GM19238 (cell line): ENCODE measurements at regions not wholly inside any gene's neighbourhood (a gene's known extent, or its start where the extent isn't known, plus 50 kb on each side); places are given as distances from the start of the nearest gene placed in this dataset.

ENCODE experiments used
- DNase-seq: peaks from one replicate; pipeline ENCODE4 v3.0.0; 2011; ENCODE audit warnings: low spot score; ENCODE audit not compliant: insufficient read length

DNA sequence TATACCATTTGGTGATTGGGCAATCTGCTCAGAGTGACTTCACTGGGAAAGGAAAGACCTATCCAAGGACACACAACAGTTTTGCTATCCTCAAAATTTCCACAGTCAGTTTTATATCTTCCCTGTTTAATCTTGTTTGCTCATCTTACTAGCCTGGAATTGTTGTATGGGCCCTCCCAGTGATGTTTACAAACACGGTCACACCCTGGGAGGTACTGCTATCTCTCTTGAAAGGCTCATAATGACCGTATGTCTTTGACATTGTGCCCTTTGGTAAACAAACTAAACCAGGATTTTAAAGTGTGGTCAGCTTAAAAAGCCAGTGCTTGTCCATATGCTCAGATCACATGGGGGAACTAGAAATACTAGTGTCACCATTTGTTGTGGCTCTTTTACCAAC is 277.0 kb downstream of the CDH2 start:
- no peak for DNase-seq

DNA sequence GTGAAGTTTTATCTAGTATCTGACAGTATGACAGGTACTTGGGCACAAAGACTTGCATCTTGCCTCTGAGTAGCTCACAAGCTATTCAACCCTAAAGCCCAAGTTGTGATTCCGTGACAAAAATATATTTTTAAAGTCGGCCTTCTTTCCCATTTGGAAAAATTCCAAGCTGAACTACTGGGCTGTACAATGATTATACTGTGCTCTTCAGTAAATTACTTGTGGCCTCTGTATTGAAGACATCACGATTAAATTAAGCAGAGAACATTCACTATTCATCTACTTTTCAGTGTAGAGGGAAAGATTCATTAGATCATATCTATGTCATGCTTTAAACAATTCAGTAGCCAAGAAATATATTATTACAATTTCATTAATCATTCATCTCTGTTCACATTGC is 282.2 kb downstream of the CDH2 start:
- DNase-seq: no peak

DNA sequence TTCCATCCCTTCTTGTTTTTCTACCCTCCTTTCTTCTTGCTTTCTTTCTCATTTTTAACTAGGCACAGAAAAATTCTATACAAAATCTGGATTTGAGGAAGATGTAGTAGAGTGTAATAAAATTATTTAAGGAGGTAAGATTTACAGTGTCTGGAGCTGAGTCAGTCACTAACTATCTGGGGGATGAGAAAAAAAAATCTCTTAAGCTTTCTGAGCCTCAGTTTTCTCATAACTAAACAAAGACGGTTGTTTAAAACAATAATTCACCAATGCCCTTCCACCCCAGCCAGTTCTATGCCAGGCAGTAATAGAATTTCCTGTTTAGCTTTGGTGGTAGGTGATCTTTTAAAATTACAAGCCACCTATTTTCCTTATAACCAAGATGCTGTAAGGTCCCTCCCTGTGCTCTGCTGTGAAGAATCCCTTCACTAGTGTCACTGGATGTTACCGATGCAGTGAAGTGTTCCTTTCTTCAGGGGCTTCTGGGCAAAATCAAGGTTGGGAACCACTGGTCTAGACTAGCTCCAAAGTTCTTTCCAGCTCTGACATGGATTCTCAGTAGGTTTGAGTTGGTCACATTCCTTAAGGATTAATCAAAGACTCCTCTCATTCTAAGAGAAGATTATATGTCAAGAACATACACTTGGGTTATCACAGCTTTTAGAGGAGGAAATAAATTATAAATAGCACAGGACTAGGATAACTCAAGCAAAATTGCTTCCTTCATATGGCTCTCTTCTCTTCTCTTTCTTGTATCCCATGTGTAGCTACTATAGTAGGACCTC is 289.0 kb downstream of the CDH2 start:
- no peak for DNase-seq

DNA sequence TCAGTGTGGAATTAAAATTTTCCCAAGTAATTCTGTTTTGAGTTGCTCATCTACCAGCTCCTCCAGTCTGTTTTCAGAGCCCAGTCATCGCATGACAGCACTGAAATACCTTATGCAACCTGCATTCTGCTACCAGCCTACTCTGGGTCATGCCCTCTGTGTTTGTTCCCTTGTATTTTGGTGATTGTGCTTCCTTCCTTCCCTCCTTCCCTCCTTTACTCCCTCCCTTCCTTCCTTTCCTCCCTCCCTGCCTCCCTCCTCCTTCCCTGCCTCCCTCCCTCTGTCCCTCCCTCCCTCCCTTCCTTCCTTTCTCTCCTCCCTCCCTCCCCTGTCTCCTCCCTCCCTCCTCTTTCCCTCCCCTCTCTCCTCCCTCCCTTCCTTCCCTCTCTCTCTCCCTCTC is 289.6 kb downstream of the CDH2 start:
- DNase-seq: no peak

DNA sequence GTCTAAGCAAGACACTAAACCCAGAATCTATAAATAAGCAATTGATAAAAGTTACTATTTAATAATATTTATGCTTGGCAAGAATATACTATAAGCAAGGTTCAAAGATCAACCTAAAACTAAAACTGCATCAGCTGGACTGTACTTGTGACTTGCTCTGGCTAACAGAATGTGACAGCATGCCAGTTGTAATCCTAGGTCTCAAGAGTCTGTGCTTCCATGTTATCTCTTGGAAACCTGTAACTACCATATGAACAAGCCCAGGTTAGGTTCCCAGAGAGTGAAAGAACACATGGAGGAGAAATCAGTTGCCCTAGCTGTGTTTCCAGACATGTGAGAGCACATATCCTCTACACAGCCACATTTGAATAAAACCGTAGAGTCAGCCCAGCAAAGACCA is 297.4 kb downstream of the CDH2 start:
- no peak for DNase-seq

DNA sequence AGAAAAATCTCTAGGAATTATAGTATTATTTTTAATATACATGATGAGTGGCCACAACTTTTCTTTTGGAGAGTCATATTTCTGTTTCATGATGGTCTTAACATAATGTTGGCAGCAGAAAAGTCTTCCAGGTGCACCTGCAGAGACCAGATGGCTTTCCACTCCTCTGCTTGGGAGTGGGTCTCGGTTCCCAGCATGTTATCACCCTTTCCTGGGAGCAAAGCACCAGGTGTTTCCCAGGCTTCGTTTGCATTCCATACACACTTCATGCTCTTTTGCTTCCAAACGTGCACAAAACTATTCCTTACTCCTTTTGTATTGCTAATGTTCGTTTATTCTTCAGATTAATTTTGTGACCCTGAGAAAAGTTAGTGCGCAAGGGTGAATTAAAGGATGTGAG is 305.2 kb downstream of the CDH2 start:
- DNase-seq: no peak

DNA sequence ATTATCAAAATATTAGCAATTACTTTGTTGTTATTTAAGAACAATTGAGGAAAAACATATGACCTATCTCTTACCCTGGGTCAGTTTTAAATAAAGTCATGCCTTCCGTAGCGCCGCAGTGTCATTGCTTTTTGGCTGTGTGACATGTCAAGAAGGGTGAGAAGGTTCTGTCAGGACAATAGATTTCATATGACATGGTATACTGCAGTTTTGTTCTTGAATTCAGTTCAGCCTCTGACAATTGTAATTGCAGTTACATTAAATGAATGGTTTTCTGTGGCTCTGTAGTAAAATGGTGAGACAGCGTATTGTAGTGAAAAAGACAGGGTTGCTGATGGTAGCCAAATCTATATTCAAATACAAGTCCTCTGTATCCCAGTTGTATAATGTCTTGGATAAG is 307.2 kb downstream of the CDH2 start:
- DNase-seq: no peak

DNA sequence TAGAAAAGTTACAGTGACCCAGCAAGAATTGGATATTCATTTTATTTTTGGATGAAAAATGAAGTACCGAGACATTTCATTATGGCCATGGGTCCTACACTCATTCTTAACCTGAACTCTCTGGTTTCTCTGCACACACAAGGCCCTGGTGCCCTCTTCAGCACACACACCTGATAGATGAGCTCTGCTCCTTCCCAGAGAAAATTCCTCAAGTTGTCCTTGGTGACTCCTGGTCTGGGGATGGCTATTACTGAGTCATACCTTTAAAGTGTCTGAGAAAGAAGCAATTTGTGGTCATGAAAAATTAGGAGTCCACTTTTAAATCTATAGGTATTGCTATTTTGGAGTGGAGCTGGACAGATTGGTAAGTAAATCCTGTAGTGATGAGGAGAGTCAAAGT is 311.5 kb downstream of the CDH2 start:
- no peak for DNase-seq

DNA sequence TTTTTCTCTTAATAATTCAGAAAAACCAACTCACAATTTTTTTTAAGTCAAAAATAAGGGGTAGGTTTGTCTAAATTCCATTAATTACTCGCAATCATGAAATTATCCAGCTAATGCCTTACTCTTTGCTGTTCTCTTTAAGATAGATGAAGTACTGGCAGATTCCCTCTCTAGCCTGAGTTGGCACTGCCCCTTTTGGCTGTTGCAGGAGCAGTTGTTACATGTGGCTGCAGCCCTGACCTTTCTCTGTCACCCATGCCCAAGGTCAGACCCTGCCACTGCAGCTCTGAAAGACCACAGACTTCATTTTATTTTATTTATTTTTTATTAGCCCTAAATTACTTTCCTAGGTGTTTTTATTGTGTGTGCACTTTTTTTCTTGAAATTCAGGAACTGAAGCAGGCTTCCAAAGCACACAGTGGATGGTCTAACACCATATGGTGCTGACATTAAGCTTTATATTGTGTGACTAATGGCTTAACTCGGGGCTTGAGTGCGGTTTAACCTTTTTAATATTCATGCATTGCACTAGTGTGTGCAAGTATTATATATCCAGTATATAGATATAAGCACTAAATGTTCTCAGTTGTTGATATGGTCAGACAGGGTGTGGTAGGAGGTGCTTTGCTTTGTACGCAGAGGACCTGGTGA is 313.0 kb downstream of the CDH2 start:
- DNase-seq: no peak

DNA sequence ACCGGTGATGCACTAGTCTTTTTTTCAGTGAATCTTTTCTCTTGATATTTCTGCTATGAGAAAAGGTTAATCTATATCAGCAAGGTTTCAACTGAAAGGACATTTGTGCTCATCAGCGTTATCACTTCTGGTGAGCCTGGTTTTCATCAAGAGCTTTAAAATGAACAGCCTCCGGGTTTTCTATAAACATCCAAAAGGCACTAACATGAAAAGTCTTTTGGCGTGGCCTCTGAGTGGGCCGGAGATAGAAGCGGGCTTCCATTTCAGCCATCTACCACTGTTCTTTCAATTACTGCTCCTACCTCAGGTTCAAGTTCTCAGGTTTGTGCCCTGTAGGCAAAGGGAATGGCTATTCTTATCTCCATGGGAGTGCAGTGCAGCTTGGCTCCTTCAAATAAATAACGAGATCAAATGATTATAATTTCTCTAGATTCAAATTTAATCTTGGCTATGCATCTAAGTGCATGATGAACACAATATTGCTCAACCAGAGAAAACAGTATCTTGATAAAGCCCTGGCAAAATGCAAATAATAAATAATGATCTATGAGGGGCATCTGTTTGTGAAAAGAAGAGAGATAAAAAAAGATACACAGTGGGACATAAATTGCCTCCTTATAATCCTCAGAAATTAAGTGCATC is 314.8 kb downstream of the CDH2 start:
- no peak for DNase-seq

DNA sequence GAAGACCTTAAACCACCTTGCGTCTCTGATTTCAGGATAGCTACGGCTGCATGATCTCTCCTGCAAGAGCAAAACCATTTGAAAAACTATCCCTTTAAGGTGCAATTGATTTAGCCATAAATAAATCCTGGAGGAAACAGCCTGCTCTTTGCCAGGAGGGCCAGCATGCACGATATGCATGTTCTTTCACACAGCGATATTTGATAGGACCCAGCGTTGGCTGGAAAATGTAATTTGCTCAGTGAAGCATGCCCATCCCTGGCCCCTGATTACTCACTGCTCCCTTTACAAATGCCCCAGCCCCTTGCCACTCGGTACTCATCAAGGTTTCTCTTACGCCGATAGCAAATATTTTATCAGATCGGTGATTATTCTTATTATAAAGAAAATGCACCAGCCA is 315.4 kb downstream of the CDH2 start:
- DNase-seq: no peak

DNA sequence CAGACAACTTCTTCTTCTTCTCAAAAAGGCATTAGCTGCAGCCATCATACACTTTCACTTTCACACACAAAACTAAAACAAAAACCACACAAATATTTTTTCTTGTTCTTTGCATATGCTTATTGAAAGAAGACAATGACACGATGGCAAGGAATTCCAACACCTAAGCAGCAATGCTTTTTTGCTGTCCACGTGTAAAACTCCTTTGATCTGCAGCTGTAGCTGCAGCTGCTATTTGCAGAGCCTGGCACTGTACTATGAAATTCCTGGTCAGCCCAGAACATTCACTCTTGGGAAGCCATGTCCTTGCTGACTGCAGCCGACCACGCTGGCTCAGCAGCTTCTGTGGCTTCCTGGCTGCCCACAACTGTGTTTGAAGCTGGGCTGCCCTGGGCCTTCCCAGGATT is 316.2 kb downstream of the CDH2 start:
- no peak for DNase-seq

DNA sequence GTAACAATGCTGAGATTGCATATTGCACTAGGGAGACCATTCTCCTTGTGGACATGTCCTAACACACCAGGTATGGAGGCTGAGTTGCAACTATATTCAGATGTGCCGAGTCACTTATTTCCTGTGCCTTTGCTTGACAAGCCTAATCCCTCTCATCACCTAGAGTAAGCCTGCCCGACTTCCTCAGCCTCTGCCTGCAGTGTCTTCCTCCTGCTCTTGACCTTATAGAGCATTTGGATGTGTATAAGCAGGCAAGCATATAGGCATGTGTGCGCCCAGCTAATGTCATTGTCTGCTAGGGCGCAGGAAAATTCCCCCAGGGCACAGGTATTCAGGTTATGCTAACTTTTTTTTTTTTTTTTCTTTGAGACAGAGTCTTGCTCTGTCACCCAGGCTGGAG is 316.9 kb downstream of the CDH2 start:
- no peak for DNase-seq

DNA sequence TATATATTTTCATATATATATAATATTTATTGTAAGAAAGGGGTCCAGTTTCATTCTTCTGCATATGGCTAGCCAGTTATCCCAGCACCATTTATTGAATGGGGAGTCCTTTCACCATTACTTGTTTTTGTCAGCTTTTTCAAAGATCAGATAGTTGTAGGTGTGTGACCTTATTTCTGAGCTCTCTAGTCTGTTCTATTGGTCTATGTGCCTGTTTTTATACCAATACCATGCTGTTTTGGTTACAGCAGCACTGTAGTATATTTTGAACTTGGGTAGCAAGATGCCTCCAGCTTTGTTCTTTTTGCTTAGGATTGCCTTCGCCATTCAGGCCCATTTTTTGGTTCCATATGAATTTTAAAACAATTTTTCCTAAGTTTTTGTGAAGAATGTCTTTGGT is 320.1 kb downstream of the CDH2 start:
- DNase-seq: no peak

DNA sequence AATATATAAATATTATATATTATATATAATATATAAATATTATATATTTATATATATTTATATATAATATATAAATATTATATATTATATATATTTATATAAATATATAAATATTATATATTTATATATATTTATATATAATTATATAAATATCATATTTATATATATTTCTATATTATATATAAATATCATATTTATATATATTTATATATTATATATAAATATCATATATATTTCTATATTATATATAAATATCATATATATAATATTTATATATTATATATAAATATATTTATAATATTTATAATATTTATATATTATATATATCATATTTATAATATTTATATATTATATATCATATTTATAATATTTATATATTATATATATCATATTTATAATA is 321.4 kb downstream of the CDH2 start:
- DNase-seq: no peak

DNA sequence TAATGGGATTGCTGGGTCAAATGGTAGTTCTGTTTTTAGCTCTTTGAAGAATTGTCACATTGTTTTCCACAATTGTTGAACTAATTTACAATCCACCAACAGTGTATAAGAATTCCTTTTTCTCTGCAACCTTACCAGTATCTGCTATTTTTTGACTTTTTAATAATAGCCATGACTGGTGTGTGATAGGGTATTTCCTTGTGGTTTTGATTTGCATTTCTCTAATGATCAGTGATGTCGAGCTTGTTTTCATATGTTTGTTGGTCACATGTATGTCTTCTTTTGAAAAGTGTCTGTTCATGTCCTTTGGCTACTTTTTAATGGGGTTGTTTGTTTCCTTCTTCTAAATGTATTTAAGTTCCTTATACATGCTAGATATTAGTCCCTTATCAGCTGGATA is 322.3 kb downstream of the CDH2 start:
- no peak for DNase-seq

DNA sequence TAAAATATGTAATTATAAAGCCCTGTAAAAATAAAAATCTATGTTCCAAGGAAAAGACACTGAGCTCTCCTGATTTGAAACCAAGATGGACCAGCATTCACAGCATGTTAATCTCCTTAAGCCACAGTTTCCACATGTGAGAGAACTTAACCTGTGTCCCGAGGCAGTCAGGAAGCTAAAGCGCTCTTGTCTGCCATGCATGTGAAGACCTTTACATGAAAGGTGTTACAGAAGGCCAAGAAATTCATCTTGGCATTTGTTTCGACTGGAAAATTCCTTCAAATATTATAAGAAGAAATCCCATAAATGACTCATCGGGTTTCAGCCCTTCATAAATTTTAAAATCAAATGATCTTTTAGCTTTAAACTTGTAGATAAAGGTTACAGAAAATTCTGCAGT is 328.6 kb downstream of the CDH2 start:
- no peak for DNase-seq

DNA sequence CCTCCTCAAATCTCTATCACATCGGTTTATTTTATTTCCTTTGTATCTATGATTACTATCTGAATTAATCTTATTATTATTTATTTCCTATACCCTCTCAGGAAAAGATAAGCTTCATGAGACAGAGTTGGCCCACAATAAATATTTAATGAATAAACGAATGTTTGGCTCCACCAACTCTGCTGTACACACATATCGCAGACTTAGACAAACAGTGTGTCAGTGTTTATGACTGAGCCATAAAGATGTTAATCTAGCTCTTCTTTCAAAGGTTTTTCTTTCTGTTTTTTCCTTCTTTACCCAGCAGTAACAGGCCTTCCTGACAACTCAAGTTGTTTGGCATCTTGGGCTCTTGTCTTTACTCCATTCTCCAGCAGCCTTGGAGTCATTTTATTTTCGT is 329.5 kb downstream of the CDH2 start:
- DNase-seq: no peak

DNA sequence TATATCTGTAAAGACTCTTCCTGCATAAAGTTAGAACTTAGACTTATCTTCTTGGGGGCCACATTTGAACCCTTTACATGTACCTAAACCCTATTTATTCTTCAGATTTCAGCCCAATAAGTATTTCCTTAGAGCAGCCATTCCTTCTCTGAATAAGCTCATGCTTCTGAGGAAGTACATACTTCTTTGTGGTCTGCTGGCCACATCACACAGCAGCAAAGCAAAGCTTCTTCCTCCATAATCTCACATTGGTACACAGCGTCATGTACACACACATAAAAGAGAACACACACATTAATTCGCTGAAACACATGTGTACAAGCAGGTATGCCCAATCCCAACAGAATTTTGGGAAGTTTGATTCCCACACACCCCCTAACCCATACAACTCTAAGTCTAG is 331.0 kb downstream of the CDH2 start:
- no peak for DNase-seq

DNA sequence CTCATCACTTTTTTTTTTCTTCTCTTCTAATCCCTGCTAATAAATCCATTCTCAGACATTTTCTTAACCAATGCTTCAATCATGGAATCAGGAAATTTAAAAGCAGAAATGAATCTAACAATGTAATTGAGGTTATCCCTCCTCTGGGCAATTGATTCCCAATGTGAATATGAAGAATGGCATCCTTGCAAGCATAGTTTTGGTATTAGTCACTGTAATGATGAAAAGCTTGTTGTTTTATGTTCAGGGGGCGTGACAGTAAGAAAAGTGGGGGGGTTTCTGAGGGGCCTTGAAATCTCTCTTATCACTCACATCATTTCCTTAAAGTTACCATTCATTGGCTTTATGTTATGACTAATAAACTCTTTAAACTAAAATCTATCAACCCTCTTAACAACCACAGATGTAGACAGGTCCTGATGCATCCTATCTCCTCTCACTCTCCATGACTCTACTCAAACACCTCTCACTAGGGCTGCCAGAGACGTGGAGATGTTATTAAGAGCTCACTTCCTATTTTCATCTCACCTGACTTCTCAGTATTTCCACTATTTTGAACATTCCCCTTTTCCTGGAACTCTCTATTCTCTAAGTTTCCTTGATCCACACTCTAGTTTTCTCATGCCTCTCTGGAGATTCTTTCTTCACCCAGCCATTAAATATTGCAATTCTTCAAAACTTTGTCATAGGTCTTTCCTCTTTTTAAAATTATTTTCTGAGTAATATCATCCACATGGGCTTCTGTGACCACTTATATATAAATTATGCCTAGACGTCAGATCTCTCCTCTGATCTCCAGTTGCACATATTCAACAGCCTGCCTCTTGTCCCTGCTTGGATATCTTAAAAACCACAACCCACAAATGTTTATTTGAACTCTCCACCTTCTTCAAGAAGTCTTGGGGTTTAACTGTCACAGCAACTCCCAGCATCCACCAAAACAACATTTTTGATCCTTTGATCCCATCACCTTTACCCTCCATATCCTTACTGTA is 332.9 kb downstream of the CDH2 start:
- DNase-seq: no peak

DNA sequence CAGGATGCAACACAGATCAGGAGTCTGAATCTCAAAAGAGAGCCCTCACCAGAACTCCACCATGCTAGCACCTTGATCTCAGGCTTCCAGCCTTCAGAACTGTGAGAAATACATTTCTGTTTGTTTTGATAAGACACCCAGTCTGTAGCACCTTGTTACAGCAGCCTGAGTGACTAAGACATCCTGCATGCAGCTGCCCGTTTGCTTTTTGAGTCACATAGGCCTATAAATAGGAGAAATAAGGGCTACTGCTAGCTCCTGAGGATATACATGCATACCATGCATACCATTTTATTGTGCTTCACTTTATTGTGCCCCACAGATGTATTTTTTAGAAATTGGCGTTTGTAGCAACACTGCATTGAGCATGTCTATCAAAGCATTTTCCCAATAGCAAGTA is 337.8 kb downstream of the CDH2 start:
- no peak for DNase-seq

DNA sequence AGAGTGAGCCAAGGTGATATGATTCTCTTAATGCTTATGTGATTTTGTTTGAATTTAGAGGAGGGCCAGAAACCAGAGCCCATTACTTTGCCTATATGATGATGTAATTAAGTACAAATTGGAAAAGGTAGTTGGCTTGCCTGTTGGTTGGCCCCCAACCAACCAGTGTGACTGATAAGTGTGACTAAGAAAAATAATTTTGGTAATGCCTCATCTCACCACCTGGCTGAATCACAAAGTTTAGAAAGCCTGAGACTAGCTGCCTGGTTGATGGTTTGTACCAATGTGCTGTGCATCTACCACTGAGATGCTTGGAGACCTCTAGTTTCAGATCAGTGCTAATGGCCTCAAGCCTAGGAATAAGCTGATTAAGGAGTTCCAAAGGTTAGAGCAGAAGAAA is 338.7 kb downstream of the CDH2 start:
- DNase-seq: no peak
